GM18867 (cell line): ENCODE measurements at regions not wholly inside any gene's neighbourhood (a gene's known extent, or its start where the extent isn't known, plus 50 kb on each side); places are given as distances from the start of the nearest gene placed in this dataset.

Source experiments
- ATAC-seq: cut with Tn5 transposase; IDR thresholded peaks from one replicate; pipeline ENCODE4 v1.9.1; 2021; ENCODE audit warnings: mild to moderate bottlenecking, moderate library complexity; ENCODE audit not compliant: unreplicated experiment

GRCh38 chr7:51732116-51732515 lies 415.5 kb upstream of the COBL start:
- ATAC-seq = no peak

DNA sequence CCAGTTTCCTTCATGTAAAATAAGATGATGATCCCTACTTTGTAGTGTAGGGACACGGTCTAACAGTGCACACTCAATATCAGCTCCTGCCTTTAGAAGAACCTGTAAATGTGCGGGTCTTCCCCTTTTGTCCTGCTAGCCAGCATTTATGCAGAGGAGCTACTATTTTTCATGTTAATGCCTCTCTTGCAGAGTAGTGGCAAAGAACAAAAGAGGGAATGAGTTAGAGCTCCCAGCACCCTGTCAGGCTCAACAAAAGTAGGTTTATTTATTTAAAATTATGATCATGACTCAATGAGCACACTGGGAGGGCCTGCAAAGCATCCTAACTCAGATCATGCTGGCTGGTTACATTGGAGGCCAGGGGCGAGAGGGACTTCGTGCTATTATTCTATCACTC lies 414.5 kb upstream of the COBL start:
- ATAC-seq = no peak

- ATAC-seq = no peak
Observed at GRCh38 chr7:51727441-51727840, 410.8 kb upstream of the COBL start.

DNA sequence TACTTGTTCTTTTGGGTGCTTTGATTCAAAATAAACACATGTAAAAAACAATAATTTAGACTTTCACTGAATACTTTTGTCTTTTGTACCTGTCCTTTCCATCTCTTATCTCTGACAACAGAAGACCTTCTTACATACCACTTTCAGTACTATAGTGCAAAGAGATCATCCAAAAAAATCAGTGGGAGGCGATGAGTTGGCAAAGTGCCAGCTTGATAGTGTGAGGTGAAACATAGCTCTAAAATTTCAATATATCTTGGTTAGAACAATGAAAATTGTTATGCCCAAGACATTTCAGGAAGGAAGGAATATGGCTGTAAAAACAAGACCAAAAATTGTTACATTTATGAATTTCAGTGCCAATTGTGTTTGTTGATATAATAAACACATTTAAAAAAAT lies 390.2 kb upstream of the COBL start:
- ATAC-seq = no peak

GRCh38 chr7:51705701-51706100 lies 389.1 kb upstream of the COBL start:
- ATAC-seq = no peak

DNA sequence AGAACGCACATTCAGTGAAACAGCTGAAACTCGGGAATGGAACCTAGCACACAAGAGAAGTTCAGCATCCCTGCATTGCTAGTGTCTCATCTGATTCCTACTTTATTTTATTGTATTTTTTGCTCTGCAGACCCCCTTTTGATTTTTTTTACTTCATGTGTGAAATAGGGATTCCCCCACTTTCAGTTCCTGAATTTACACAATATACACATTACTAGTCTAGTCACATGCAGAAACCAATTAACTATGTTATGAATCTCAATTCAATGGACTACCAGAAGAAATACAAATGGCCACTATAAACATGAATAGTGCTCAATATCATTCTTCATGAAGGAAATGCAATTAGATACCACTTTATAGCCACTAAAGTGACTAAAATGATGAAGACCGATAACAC lies 386.1 kb upstream of the COBL start:
- no peak for ATAC-seq

DNA sequence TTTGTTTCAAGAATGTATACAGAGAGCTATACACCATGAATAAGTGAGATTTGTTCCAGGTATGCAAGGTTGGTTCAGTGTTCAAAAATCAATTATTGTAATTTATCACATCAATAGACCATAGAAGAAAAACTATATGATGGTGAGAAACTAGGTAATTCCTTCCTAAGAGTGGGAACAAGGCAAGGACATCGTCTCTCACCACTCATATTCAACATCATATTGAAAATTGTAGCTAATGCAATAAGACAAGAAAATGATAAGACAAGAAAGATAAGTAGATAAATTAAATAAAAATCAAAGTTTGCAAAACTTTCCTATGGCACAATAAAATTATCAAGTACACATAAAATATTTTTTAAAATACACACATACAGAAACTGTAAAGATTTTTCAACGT lies 385.3 kb upstream of the COBL start:
- no peak for ATAC-seq

DNA sequence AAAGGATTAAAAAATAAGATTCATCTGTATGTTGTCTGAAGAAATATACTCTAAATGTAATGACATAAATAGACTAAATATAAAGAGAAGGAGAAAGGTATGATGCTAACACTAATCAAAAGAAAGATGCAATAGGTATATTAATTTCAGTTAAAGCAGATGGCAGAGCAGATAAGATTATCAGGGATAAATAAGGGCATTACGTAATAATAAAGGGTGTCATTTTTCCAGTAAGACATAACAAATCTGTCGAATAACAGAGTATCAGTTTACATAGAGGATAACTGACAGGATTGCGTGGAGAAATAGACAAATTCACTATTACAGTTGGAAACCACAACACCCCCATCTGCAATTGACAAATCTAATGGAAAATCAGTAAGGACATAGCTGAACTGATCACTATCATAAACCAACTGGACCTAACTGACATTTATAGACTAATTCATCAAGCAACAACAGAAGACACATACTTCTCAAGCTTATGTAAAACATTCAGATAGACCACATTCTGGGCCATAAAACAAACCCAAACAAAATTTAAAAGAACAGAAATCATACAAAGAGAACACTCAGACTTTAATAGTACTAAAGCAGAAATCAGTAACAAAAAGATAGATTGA lies 384.1 kb upstream of the COBL start:
- no peak for ATAC-seq

DNA sequence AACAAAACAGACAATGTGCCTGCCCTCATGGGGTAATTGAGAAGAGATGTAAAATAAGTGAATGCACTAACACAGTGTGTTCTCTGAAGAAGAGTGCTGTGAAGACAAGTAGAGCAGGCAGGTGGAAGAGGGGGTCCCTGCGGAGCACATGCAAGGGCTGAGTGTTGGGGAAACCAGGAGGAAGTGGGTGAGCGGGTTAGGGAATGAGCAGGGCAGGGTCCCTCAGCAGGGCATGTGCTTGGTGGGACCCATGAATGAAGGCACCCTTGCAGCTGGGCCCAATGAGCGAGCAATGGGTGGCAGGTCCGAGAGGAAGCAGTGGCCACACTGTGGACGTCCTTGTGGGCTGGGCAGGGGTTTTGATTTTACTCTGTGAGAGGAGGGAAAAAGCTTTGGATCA lies 376.6 kb upstream of the COBL start:
- no peak for ATAC-seq

DNA sequence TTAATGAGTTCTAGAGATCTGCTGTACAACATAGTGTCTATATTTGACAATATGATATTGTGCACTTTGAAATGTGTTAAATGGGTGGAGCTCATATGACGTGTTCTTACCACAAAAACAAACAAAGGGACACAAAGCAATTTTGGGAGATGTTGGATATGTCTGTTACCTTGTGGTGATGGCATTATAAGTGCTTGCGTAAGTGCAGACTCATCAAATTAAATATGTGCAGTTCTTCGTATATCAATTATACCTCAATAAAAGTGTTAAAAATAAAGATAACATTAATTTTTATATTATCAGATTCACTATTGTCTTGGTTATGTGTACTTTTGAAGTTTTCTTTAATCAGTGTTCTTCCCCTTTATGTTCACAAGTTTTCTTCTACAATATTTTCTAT lies 372.9 kb upstream of the COBL start:
- no peak for ATAC-seq

- no peak for ATAC-seq
Observed at GRCh38 chr7:51685794-51686193, 369.2 kb upstream of the COBL start.

GRCh38 chr7:51680594-51681399 lies 364.2 kb upstream of the COBL start:
- ATAC-seq = no peak

- no peak for ATAC-seq
Observed at GRCh38 chr7:51679358-51679757, 362.7 kb upstream of the COBL start.

GRCh38 chr7:51666751-51667150 lies 350.1 kb upstream of the COBL start:
- ATAC-seq = no peak

DNA sequence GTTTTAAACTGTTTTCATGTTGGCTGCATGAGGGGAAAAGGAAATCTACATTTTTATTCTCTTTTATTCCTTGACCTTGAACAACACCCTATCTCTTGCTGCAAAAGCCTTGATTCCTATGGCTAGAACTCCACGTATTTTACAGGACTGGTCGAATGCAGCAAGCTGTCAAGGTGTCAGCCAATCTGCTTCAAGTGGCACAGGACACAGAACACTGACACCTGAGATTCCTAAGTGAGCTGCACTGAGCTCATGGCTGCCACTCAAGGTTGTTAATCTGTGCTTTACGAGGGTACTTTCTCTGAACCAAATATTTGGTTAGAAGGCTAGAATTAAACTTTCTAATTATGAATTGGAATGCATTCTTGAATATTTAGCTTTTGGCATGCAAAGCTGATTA lies 349.7 kb upstream of the COBL start:
- no peak for ATAC-seq

DNA sequence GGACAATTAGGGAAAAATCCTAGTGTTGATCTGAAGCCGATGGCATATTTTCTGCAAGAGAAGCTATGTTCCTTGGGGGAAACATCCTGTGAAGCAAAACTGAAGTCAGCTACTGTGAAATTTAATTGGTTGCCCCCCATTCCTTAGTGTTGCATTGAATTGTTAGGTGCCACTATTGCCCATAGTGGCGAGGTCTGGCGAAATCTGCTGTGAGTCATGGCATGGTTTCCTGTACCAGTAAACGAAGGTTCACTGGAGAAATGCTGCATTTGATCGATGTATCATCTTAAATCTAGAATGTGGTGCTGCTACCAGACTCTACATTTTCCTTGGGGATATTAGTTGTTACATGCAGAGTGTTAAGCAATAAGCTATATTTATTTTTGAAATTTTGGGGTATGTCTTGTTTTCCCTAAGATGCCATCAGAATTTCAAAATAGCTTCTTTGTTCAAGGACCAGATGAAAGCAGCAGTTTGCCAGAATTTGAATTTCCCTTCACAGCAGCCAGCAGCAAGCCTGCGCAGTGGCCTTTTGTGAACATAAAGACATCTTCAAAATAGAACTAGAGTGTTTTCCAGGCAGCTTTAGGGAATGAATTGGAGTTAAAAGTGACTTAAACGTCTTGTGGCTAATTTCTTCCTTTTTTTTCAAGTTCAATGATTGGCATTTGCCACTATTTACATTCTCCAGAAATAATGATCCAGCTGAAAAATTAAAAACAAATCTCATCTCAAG lies 348.6 kb upstream of the COBL start:
- ATAC-seq = no peak

DNA sequence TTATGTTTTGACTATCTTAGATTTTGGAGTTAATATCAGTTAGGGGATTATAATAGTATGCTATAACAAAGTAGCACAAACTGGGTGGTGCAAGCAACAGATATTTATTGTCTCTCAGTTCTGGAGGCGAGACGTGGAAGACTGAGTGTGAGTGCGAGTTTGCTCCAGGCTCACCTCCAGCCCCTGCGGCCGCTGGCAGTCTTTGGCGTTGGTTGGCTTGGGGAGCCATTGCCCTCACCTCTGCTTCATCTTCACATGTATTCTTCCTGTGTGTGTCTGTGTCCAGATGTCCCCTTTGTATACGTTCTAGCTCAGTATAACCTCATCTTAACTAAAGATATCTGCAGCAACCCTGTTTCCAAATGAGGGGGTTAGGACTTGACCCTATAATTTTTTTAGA lies 343.9 kb upstream of the COBL start:
- no peak for ATAC-seq

DNA sequence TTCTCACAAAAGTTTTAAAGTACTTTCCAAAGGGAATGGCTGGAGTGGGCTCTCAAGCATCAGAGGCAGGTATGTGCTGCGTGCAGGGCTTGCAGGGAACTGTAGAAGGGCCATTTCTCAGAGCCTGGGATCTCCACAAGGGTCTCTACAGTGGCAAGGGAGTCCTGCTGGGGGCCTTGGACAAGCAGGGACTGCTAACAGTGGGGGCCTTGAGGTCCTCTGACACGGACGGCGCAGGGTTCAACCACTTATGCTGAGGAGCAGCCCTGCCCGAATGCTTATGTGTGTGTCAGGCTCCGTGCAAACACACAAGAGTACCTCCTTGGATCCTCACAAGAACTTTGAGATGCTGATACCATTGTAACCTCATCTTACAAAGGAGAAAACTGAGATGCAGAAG lies 342.1 kb upstream of the COBL start:
- ATAC-seq = no peak

DNA sequence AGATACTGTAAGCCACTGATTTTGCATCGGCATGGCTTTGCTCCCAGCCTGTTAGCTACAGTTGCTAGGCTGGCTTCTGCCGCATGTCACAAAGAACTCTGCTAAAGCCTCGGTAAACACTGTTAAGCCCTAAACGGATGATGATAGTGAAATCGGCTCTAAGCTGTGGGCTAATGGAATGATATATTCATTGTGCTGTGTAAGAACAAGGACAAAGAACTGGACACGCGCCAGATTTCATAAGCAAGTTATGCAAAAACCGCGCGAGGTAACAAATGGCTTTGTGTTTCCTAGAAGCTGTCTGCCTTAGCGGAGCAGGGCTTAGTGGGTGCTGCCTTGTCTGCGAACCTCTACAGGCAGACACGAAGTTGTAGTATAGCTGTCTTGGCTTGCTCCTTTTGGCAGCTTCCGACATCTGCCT lies 331.3 kb upstream of the COBL start:
- ATAC-seq = no peak

GRCh38 chr7:51647486-51647885 lies 330.9 kb upstream of the COBL start:
- no peak for ATAC-seq

GRCh38 chr7:51645702-51646298 lies 329.2 kb upstream of the COBL start:
- ATAC-seq = no peak

DNA sequence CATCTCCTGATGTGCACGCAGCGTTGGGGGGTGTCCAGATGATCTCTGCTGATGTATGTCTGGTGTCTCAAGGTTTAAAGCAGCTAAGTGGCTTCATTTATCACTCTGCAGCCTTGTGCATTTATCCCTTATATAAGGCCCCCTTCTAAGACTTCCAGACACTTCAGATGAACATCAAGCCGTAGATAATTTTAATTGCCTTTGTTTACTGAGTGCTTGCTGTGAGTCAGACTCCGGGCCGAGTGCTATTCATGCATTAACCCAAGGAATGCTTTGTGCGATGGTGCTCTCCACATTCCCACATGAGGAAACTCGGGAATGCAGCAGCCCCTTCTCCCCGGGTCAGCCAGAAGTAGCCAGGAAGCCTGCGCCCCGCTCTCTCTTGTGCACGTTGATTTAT lies 328.6 kb upstream of the COBL start:
- no peak for ATAC-seq
